ENCODE measurements at regions not wholly inside any gene's neighbourhood (a gene's known extent, or its start where the extent isn't known, plus 50 kb on each side); places are given as distances from the start of the nearest gene placed in this dataset.
A peak's percentile ranks its signal among the peaks of the same experiment; 100 is the strongest.

GRCh38 chr16:85550953-85551924, 61.9 kb upstream of the GSE1 start:
- DNase-seq, result no peak

GRCh38 chr16:85552980-85553435, 60.1 kb upstream of the GSE1 start:
- DNase-seq, result no peak

GRCh38 chr16:85553436-85554113, 59.5 kb upstream of the GSE1 start:
- DNase-seq, result peak; percentile 59 to 80 (median 73)

GRCh38 chr16:85554114-85554888, 58.8 kb upstream of the GSE1 start:
- DNase-seq, result peak; percentile 91 to 93 (median 91)

- DNase-seq, result peak; percentile 69 to 81 (median 70)
Measured at GRCh38 chr16:85554889-85555718, 58.0 kb upstream of the GSE1 start.

- peak; percentile 47 to 62 (median 51) for DNase-seq
Measured at GRCh38 chr16:85555719-85556455, 57.2 kb upstream of the GSE1 start.

GRCh38 chr16:85556456-85557082, 56.6 kb upstream of the GSE1 start:
- DNase-seq, result peak; percentile 65 to 81 (median 72)

GRCh38 chr16:85557083-85557970, 55.8 kb upstream of the GSE1 start:
- peak in 1 of 3 donors; percentile 17 for DNase-seq

- DNase-seq, result peak in 2 of 3 donors; percentile 36 to 37
Measured at GRCh38 chr16:85557971-85558657, 55.0 kb upstream of the GSE1 start.

GRCh38 chr16:85560932-85561247, 52.2 kb upstream of the GSE1 start:
- DNase-seq, result no peak

- DNase-seq, result no peak
Measured at GRCh38 chr16:85561248-85562092, 51.7 kb upstream of the GSE1 start.

GRCh38 chr16:85562093-85562786, 50.9 kb upstream of the GSE1 start:
- DNase-seq, result no peak

GRCh38 chr16:85563034-85563433, 50.1 kb upstream of the GSE1 start:
- no peak for DNase-seq
